Sigmoid colon (tissue), 4 donors: ENCODE measurements at regions not wholly inside any gene's neighbourhood (a gene's known extent, or its start where the extent isn't known, plus 50 kb on each side); places are given as distances from the start of the nearest gene placed in this dataset.

Source experiments
- CTCF ChIP-seq, 4 experiments: fragments of 450-650 bp in 3 of 4; fragments of 200-600 bp in 1 of 4; IDR thresholded peaks; one replicate each; pipeline ENCODE4 v1.5.1; 2016 to 2019; ENCODE audit warnings: antibody characterized with exemption in 4 of 4, mild to moderate bottlenecking in 3 of 4, moderate library complexity in 2 of 4
- POLR2A ChIP-seq, 2 donors: fragments of 450-650 bp; IDR thresholded peaks; one replicate each; pipeline ENCODE4 v1.6.1; 2016; ENCODE audit warnings: antibody characterized with exemption in 2 of 2, mild to moderate bottlenecking in 2 of 2, moderate library complexity in 2 of 2
- POLR2AphosphoS5 ChIP-seq, 4 donors: sonication (generic); formaldehyde crosslinking; IDR thresholded peaks; one replicate each; pipeline ENCODE4 v1.6.1; 2017; ENCODE audit warnings: antibody characterized with exemption in 4 of 4

- TF ChIP-seq CTCF (IDR thresholded peaks at IDR 0.05): no peak
- no peak for TF ChIP-seq POLR2A (IDR thresholded peaks at IDR 0.05)
- TF ChIP-seq POLR2AphosphoS5 (IDR thresholded peaks at IDR 0.05): no peak
Observed at GRCh38 chr2:173584676-173585458, 230.2 kb downstream of the CDCA7 start.
